GM12878 (cell line): ENCODE measurements at regions not wholly inside any gene's neighbourhood (a gene's known extent, or its start where the extent isn't known, plus 50 kb on each side); places are given as distances from the start of the nearest gene placed in this dataset.
A peak's percentile ranks its signal among the peaks of the same experiment; 100 is the strongest.

Experiments used
- ATAC-seq: fragments of 200-7000 bp; cut with Tn5 transposase; 3 replicates; pipeline ENCODE4 v1.9.1; 2020; ENCODE audit warnings: mild to moderate bottlenecking, moderate library complexity
- BruUV-seq: library from RNA; stranded (reverse); fragments of 400-500 nt; replicated peaks from 2 replicates; lab custom pipeline; 2021; lab: Mats Ljungman, UMichigan
- CTCF ChIA-PET: fragments of 300-600 bp; sonication (Branson Sonifier 250); formaldehyde crosslinking; extraction: SDS; loops from one replicate; lab custom pipeline; 2021; ENCODE audit warnings: inconsistent platforms; lab: Yijun Ruan, JAX
- POLR2A ChIA-PET: fragments of 350-600 bp; formaldehyde crosslinking; extraction: SDS; loops from one replicate; lab custom pipeline; 2021; ENCODE audit warnings: inconsistent platforms; lab: Charles Lee
- RAD21 ChIA-PET: fragments of 300-600 bp; sonication (Branson Sonifier 250); formaldehyde crosslinking; loops from one replicate; lab custom pipeline; 2023; ENCODE audit warnings: antibody characterized with exemption; ENCODE audit not compliant: unreplicated experiment; lab: Charles Lee
- SMC1A ChIA-PET: fragments of 300-600 bp; sonication (Branson Sonifier 250); formaldehyde crosslinking; loops from one replicate; lab custom pipeline; 2023; ENCODE audit not compliant: unreplicated experiment, uncharacterized antibody; lab: Charles Lee
- DNase-seq: peaks from one replicate; pipeline ENCODE4 v3.0.0-alpha.2; 2011; ENCODE audit warnings: low read depth, low spot score
- FAIRE-seq: peaks from 3 replicates; lab custom pipeline; 2011; peaks lifted over from hg19 to GRCh38; lab: Jason Lieb, UNC
- H2AFZ ChIP-seq: 2 replicates; pipeline ENCODE4 v1.6.0; 2011; ENCODE audit warnings: low read depth, low read length, control low read depth; ENCODE audit not compliant: control insufficient read depth
- H3K27ac ChIP-seq: 2 replicates; pipeline ENCODE4 v1.5.1; 2011; ENCODE audit warnings: control low read depth; ENCODE audit not compliant: control insufficient read depth, insufficient read depth
- H3K27me3 ChIP-seq, 2 experiments: replicated peaks in 1 of 2; 2 replicates each; pipeline versions ENCODE4 v1.6.0 to v1.6.1; 2011; ENCODE audit warnings: low read length in 1 of 2; ENCODE audit not compliant: control insufficient read depth in 2 of 2, insufficient read depth in 2 of 2
- H3K36me3 ChIP-seq, 2 experiments: 2 replicates each; pipeline ENCODE4 v1.5.1; 2011; ENCODE audit warnings: low read length in 1 of 2; ENCODE audit not compliant: control insufficient read depth in 2 of 2, insufficient read depth in 2 of 2
- H3K4me1 ChIP-seq: 2 replicates; pipeline ENCODE4 v1.6.1; 2011; ENCODE audit warnings: mild to moderate bottlenecking, low read length, moderate library complexity, mixed read lengths; ENCODE audit not compliant: control insufficient read depth, insufficient read depth
- H3K4me2 ChIP-seq: 2 replicates; pipeline ENCODE4 v1.6.0; 2011; ENCODE audit warnings: control low read depth; ENCODE audit not compliant: control insufficient read depth, insufficient read depth
- H3K4me3 ChIP-seq: fragments of 200-600 bp; sonication (generic); 2 replicates; pipeline ENCODE4 v1.5.1; 2016
- H3K79me2 ChIP-seq: 2 replicates; pipeline ENCODE4 v1.6.0; 2011; ENCODE audit warnings: low read length; ENCODE audit not compliant: control insufficient read depth, insufficient read depth
- H3K9ac ChIP-seq: 2 replicates; pipeline ENCODE4 v1.8.0; 2011; ENCODE audit warnings: low read length, control low read depth, mixed read lengths; ENCODE audit not compliant: control insufficient read depth, insufficient read depth
- H3K9me3 ChIP-seq: replicated peaks from 3 replicates; pipeline ENCODE4 v1.5.1; 2011; ENCODE audit warnings: mild to moderate bottlenecking, low read length; ENCODE audit not compliant: control insufficient read depth, insufficient read depth
- H4K20me1 ChIP-seq: 2 replicates; pipeline ENCODE4 v1.6.0; 2011; ENCODE audit not compliant: control insufficient read depth, insufficient read depth
- ATF7 ChIP-seq: fragments of 450-650 bp; IDR thresholded peaks from 2 replicates; pipeline ENCODE4 v1.6.1; 2016; ENCODE audit warnings: low read depth, mild to moderate bottlenecking
- CEBPB ChIP-seq, 2 experiments: fragments of 150-350 bp in 1 of 2; IDR thresholded peaks; 2 replicates each; pipeline ENCODE4 v1.6.1; 2012 to 2014; ENCODE audit warnings: low read depth in 2 of 2, low read length in 2 of 2, borderline replicate concordance in 1 of 2, inconsistent platforms in 1 of 2
- CREB1 ChIP-seq: IDR thresholded peaks from 2 replicates; pipeline ENCODE4 v1.6.1; 2012; ENCODE audit warnings: low read depth, mild to moderate bottlenecking, inconsistent platforms
- CTCF ChIP-seq, 3 experiments: IDR thresholded peaks in 2 of 3; conservative IDR thresholded peaks in 1 of 3; 2 replicates each; pipeline ENCODE4 v1.5.1; 2011; ENCODE audit warnings: low read depth in 3 of 3, low read length in 3 of 3, mild to moderate bottlenecking in 3 of 3, control low read depth in 2 of 3, moderate library complexity in 2 of 3, inconsistent platforms in 1 of 3, mixed read lengths in 1 of 3; ENCODE audit not compliant: control insufficient read depth in 2 of 3, insufficient read depth in 1 of 3; ENCODE audit errors: extremely low read depth in 1 of 3
- EZH2 ChIP-seq: IDR thresholded peaks from 2 replicates; pipeline ENCODE4 v1.6.1; 2012; ENCODE audit warnings: low read depth, mild to moderate bottlenecking, control low read depth, inconsistent platforms, low read length, borderline replicate concordance; ENCODE audit not compliant: control insufficient read depth
- NR2F1 ChIP-seq: fragments of 450-650 bp; conservative IDR thresholded peaks from 2 replicates; pipeline ENCODE4 v1.6.1; 2017; ENCODE audit warnings: mild to moderate bottlenecking
- RAD21 ChIP-seq: IDR thresholded peaks from 2 replicates; pipeline ENCODE4 v1.6.1; 2011; ENCODE audit warnings: mild to moderate bottlenecking, low read depth, low read length, moderate library complexity; ENCODE audit not compliant: insufficient read depth
- RELB ChIP-seq: fragments of 450-650 bp; IDR thresholded peaks from 2 replicates; pipeline ENCODE4 v1.6.1; 2017; ENCODE audit warnings: low read depth, mild to moderate bottlenecking, moderate library complexity
- SMC3 ChIP-seq: IDR thresholded peaks from 2 replicates; pipeline ENCODE4 v1.6.1; 2011; ENCODE audit warnings: low read length, improper control_type of control experiment, borderline replicate concordance
- SUZ12 ChIP-seq: fragments of 200-600 bp; sonication (generic); IDR thresholded peaks from one replicate; pipeline ENCODE4 v1.6.1; 2018; ENCODE audit warnings: antibody characterized with exemption, mild to moderate bottlenecking; ENCODE audit not compliant: unreplicated experiment
- YY1 ChIP-seq: IDR thresholded peaks from 2 replicates; pipeline ENCODE4 v1.6.1; 2011; ENCODE audit warnings: low read depth, mild to moderate bottlenecking, low read length
- ZBTB11 ChIP-seq: fragments of 450-650 bp; formaldehyde crosslinking; IDR thresholded peaks from 2 replicates; pipeline ENCODE4 v1.5.0; 2022; ENCODE audit warnings: mild to moderate bottlenecking, missing genetic modification characterization
- WGBS: methylation state at CpG from one replicate; pipeline ENCODE4 v1.1.6; 2016; ENCODE audit warnings: low lambda C conversion rate; ENCODE audit not compliant: insufficient replicate concordance, insufficient coverage; ENCODE audit errors: missing lambda C conversion rate; 5-methylcytosine and 5-hydroxymethylcytosine counted together
- in situ Hi-C: fragments of 300-500 bp; cut with MboI; formaldehyde crosslinking; loops from 9 replicates; pipeline ENCODE4 v1.14.3; 2018; ENCODE audit warnings: mixed read lengths
- intact Hi-C: fragments of 100-400 bp; cut with micrococcal nuclease; formaldehyde crosslinking; loops from one replicate; pipeline ENCODE4 v1.14.2; 2022; ENCODE audit not compliant: unreplicated experiment

- TF ChIP-seq EZH2 = no peak
- TF ChIP-seq CREB1 = no peak
- no peak for TF ChIP-seq ZBTB11 (CRISPR knock-in tag)
Observed at GRCh38 chr19:32223595-32224370, 121.6 kb upstream of the ZNF507 start (continued).

GRCh38 chr19:32224371-32225244 lies 120.8 kb upstream of the ZNF507 start:
- Histone ChIP-seq H3K4me3 (no peak overlapping the region), H3K79me2 (no peaks in the 10 kb centered on the region), H3K4me1 (no peaks in the 10 kb centered on the region), H3K27me3 (no peaks in the 10 kb centered on the region; a peak in 1 of 4 replicates), H3K9ac (no peak overlapping the region), H4K20me1 (no peaks in the 10 kb centered on the region), H3K27ac (no peak overlapping the region), H2AFZ (no peak overlapping the region), H3K9me3 (no peaks in the 10 kb centered on the region), H3K4me2 (peak overlapping the region; percentile 42; the same call in 1 of the 2 replicates), H3K36me3 (no peaks in the 10 kb centered on the region)
- ATAC-seq (peak; percentile 85), FAIRE-seq (no peak), DNase-seq (no peak)
- intact Hi-C loops = loop anchor here (1.0 to 5.0 kb wide), 2 partner anchors 1541 to 1557 kb away; no protein-coding TSS in a partner anchor
- BruUV-seq = no TSS peak
- WGBS = 14% methylated on average over 50 of the region's 51 CpGs
- ChIA-PET CTCF (interaction anchor here (1.0 to 3.7 kb wide), 8 partner anchors 11 to 1558 kb away, joined by 3 to 12 read pairs (median 4); no protein-coding TSS in a partner anchor), POLR2A (no interaction called here), SMC1A (interaction anchor here (1.2 to 2.2 kb wide), 3 partner anchors 14 to 1541 kb away, joined by 3 to 6 read pairs (median 3); no protein-coding TSS in a partner anchor), RAD21 (interaction anchor here (0.6 to 0.9 kb wide), 3 partner anchors 1179 to 1556 kb away, joined by 3 to 5 read pairs (median 3); no protein-coding TSS in a partner anchor)
- in situ Hi-C loops = no loop called here
- TF ChIP-seq SUZ12 (peak; percentile 79), SMC3 (peak; percentile 73), CEBPB (IDR thresholded peaks at IDR 0.05; ENCODE audit: borderline replicate concordance in 1 of 2, low read depth in 2 of 2, low read length in 2 of 2) (no peak), RAD21 (peak; percentile 61), YY1 (0 out of 2 replicates have a peak, but pooled peaks have one; percentile 18), ATF7 (no peak), NR2F1 (peak; percentile 88), CTCF (IDR thresholded peaks at IDR 0.05 in 2 of 3, conservative IDR thresholded peaks at IDR 0.05 in 1 of 3; ENCODE audit: control insufficient read depth in 2 of 3, extremely low read depth in 1 of 3, insufficient read depth in 1 of 3, low read depth in 3 of 3, low read length in 3 of 3) (peak; percentile 81 to 92 (median 91); a peak in 5 of 6 replicates), RELB (no peak)
